Uterus (tissue), 2 donors: ENCODE measurements at regions not wholly inside any gene's neighbourhood (a gene's known extent, or its start where the extent isn't known, plus 50 kb on each side); places are given as distances from the start of the nearest gene placed in this dataset.

Experiments
- POLR2A ChIP-seq, 2 donors: fragments of 450-650 bp; IDR thresholded peaks; one replicate each; pipeline ENCODE4 v1.6.1; 2016; ENCODE audit warnings: antibody characterized with exemption in 2 of 2, mild to moderate bottlenecking in 1 of 2, moderate library complexity in 1 of 2
- TF ChIP-seq, protein P1 (sequence below), 4 experiments: fragments of 200-600 bp in 2 of 4; fragments of 450-650 bp in 2 of 4; sonication (generic) in 2 of 4; IDR thresholded peaks; one replicate each; pipeline ENCODE4 v1.5.1; 2016 to 2019; ENCODE audit warnings: antibody characterized with exemption in 4 of 4, mild to moderate bottlenecking in 2 of 4, moderate library complexity in 1 of 4

DNA sequence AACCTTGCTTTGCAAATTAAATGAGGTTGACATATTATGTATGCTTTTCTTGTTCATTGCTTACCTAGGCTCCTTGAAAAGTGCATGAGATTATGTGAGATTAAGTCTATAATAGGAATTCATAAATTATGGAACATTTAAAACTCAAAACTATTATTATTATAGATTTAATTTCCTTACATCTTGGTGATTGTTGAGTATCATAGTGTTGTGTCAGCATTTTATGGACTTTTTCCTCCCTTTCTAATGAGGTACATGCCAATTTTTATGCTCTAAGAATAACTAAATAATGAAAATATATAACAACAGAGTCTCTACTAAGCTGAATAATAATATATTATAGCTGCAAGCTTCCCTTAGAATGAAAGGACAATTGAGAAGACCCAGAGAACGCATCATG is 848.8 kb upstream of the AADAT start:
- TF ChIP-seq POLR2A (IDR thresholded peaks at IDR 0.05), result no peak
- TF ChIP-seq, protein P1, sequence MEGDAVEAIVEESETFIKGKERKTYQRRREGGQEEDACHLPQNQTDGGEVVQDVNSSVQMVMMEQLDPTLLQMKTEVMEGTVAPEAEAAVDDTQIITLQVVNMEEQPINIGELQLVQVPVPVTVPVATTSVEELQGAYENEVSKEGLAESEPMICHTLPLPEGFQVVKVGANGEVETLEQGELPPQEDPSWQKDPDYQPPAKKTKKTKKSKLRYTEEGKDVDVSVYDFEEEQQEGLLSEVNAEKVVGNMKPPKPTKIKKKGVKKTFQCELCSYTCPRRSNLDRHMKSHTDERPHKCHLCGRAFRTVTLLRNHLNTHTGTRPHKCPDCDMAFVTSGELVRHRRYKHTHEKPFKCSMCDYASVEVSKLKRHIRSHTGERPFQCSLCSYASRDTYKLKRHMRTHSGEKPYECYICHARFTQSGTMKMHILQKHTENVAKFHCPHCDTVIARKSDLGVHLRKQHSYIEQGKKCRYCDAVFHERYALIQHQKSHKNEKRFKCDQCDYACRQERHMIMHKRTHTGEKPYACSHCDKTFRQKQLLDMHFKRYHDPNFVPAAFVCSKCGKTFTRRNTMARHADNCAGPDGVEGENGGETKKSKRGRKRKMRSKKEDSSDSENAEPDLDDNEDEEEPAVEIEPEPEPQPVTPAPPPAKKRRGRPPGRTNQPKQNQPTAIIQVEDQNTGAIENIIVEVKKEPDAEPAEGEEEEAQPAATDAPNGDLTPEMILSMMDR (IDR thresholded peaks at IDR 0.05), result no peak
